HG03103 (cell line): ENCODE measurements at regions not wholly inside any gene's neighbourhood (a gene's known extent, or its start where the extent isn't known, plus 50 kb on each side); places are given as distances from the start of the nearest gene placed in this dataset.

ENCODE experiments used
- ATAC-seq: cut with Tn5 transposase; IDR thresholded peaks from one replicate; pipeline ENCODE4 v1.9.1; 2021; ENCODE audit warnings: low read depth; ENCODE audit not compliant: unreplicated experiment

DNA sequence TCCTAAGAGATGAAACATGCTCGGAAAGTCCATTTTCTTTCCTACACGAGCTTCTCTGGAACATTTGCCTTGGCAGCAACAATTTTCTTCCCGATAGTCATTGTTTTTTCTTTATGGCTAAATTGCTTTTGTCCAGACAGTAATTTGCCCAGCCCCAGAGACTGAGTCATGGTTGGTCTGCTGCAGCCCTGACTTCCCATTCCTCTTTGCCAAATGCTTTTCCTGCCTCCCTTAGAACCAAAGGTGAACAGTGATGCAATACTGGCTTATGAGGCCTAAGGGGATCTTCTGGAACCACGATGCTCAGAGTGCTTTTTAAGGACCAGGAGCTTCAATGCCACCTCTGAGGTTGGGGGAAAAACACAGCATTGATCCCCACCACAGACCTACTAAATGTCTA lies 1599.6 kb upstream of the TMEM132C start:
- ATAC-seq = no peak

- ATAC-seq = no peak
These were observed 1598.4 kb upstream of the TMEM132C start for GRCh38 chr12:126668538-126668937.

DNA sequence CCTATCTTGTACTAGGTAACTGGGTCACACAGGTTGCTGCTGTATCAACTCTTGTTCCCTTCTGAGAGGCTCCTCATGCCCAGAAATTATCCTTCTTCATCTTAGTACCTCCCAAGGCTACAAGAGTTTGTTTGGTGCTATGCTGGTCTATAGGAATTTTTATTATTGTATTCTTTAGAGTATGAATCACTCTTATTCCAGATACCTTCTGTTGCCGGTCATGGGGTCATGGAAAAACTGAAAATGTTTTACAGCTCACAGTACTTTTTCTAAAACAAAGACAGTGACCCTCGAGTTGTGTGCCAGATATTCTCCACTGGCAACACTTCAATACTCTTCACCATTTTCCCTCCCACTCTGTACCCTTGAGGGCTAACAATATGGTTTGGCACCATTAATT lies 1598.0 kb upstream of the TMEM132C start:
- ATAC-seq = no peak

DNA sequence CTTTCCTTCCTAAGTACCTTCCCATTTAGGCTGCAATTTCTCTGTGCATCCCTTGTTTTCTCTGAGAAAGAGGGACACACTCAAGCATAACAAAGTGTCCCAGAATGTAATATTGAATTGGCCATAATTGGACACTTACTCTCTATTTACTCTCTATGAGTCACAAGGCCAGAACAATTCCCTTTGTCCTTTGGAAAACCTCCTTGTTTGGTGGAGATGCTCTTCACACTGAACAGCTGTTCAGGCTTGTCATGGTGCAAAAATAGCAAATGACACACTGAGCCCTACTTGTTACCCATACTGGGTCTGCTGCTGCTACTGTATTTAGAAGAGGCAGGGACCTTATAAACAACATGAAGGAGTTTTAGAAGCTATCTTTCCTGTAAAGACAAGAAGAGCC lies 1590.5 kb upstream of the TMEM132C start:
- ATAC-seq = no peak

DNA sequence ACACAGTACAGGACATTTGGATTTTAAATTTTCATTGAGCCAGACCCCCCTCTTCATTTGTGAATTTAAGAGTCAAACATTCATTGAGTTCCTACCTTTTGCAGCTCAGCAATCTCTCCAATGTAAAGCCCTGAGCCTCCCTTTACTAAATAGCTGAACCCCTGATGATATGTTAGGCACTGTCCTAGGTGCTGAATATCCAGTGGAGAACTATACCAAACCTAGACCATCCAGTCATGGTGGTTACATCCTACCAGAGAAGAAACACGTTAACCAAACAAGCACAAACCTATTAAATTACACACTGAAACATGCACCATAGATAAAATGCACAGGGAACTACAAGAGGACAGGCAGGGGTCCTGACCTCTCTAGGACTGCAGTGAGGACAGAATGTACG lies 1585.3 kb upstream of the TMEM132C start:
- no peak for ATAC-seq

DNA sequence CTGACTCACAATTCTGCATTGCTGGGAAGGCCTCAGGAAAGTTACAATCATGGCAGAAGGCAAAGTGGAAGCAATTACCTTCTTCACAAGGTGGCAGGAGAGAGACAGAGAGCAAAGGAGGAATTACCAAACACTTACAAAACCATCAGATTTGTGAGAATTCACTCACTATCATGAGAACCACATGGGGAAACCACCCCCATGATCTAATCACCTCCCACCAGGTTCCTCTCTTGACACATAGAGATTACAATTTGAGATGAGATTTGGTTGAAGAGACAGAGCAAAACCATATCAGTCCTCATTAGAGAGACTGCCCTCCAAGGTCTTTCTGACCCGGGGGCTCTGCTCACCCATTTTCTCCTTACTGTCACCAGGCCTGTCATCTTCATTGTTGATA lies 1582.3 kb upstream of the TMEM132C start:
- no peak for ATAC-seq

DNA sequence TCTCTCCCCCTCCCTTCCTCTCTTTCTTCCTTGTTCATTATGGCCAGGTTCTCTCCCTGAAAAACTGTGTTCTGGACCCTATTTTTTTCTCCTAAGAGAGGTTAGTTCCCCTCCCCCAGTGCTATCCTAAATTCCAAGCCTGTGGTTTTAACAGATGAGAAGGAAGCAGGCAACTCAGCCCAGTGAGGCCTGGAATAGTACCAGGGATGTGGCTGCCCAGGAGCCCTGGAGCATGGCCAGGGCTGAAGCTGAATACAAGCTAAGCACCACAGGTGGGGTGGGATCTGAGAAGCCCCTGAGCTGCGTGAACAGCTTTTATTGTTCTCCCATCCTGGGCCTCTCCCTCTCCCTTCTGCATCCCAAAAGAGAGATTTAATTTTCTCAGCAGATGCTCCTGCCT lies 1581.3 kb upstream of the TMEM132C start:
- no peak for ATAC-seq

DNA sequence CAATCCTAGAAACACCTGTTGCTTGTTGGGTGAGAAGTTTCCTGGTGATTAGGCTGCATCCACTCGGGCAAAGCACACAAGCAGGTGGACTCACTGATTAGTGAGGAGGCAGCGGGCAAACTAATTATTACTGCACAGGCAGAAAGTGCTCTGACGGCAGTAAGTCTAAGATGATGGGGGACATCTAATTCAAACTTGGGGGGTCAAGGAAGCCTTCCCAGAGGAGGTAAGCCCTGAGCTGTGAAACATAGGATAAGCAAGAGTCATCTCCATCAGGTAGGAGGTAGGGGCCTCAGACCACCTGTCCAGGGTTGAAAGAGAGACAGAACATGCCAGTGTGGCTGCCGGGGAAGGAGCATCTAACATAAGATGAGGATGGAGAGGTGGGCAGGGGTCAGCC lies 1578.4 kb upstream of the TMEM132C start:
- no peak for ATAC-seq

DNA sequence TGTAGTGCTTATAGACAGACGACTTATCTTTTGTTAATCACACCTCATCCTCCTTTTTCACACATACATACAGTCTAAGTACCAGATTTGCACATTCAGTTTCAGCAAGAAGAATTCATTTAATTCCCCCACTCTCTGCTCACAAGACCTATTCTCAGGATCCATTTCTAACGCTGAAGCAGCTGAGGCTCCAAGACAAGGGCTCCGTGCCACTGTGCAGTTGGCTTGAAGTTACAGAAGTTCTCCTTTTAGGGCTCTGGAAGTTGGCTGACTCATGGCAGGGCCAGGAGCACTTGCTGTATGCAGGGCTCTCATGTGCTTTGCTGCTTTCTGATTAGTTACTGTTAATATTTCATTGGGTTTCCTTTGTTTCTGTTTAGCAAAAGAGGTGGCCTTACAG lies 1566.9 kb upstream of the TMEM132C start:
- no peak for ATAC-seq

GRCh38 chr12:126704609-126705008 lies 1562.4 kb upstream of the TMEM132C start:
- no peak for ATAC-seq

DNA sequence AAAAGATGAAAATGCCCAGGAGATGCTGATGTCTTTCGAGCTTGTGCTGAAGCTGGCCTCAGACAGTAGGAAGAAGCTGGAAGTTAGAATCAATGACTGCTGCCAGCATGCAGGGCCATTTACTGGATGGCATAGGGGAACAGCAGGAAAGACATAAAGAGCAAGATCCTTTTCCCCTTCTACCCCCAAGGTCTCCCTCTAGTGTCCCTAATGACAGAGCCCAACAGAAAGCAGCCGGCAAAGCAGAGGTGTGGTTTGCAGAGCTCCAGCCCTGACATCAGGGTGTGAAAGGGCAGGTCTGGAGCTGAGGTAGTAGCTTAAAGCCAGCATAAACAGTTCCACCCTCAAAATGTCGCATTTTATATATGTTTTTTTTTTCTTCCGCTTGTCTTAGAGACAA lies 1560.7 kb upstream of the TMEM132C start:
- ATAC-seq = no peak

DNA sequence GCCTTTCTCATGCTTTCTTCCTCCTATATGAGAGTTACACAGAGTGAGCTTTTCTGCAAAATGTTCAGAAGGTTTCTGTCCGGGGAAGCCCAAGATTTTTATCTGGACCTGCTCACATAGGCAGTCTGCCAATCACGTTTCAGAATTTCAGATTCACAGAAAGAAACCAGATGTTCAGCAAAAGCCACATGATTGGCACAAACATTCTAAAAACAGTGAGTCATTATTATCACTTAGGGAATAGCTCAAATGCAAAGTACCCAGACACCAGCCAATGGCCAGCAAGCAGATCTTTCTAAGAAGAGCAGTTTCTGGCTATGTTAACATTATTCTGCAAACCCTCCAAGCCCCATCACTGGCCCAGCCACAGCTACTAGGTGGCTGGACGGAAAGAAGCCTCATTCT lies 1558.5 kb upstream of the TMEM132C start:
- no peak for ATAC-seq

DNA sequence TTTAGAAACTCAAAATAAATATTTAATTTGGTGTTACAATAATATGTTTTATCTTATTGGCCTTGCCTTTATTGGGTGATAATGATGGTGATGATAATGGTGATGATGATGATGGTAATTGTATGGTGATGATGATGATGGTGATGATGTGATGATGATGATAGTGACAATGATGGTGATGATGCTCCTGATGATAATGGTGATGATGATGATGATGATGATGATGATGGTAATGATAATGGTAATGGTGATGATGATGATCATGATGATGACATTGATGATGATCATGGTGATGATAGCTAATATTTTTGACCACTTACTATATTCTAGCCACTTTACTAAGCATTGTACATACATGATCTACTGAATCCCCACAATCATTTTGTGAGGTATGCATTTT lies 1548.6 kb upstream of the TMEM132C start:
- ATAC-seq = no peak

DNA sequence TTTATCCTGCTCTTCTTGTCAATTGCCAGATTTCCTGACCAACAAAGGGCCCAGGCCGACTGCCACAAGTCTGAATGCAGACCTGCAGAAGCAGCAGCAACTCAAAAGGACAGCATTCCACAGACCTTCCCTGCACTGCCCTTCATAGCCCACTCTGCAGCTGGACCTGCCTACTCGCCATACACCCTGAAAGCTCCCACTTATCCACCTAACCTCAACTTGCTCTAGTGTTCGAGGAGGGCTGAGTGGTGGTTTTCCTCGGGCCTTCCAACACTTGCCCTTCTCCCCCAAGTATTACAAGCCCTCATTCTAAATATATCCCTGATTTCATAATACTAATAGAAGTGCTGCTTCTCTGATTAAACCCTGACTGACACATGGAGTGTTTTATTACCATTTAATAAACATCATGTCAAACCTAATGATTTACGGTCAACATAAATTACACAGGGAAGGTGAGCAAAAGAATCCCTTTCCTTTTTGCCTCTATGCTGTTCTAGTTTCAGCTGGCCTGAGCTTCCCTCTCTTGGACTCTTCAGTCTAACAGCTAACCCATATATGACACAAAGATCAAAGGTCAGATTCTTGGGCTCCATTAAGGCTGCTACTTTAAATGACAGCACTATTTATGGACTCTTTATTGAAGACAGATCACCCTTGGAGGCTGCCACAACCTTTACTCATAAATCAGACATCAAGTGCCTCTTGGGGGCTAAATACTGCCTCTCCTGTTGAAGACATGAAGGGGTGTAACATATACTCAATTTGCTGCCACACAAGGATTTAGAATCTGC lies 1546.9 kb upstream of the TMEM132C start:
- no peak for ATAC-seq

GRCh38 chr12:126726481-126727217 lies 1540.3 kb upstream of the TMEM132C start:
- no peak for ATAC-seq

- no peak for ATAC-seq
These were observed 1539.5 kb upstream of the TMEM132C start for GRCh38 chr12:126727218-126728075.

- ATAC-seq = no peak
These were observed 1532.7 kb upstream of the TMEM132C start for GRCh38 chr12:126734296-126734695.

- ATAC-seq = no peak
These were observed 1532.3 kb upstream of the TMEM132C start for GRCh38 chr12:126734710-126735109.

- no peak for ATAC-seq
These were observed 1525.3 kb upstream of the TMEM132C start for GRCh38 chr12:126741536-126742240.

- no peak for ATAC-seq
These were observed 1524.7 kb upstream of the TMEM132C start for GRCh38 chr12:126742241-126742641.
